ENCODE measurements at regions not wholly inside any gene's neighbourhood (a gene's known extent, or its start where the extent isn't known, plus 50 kb on each side); places are given as distances from the start of the nearest gene placed in this dataset.
A peak's percentile ranks its signal among the peaks of the same experiment; 100 is the strongest.

DNA sequence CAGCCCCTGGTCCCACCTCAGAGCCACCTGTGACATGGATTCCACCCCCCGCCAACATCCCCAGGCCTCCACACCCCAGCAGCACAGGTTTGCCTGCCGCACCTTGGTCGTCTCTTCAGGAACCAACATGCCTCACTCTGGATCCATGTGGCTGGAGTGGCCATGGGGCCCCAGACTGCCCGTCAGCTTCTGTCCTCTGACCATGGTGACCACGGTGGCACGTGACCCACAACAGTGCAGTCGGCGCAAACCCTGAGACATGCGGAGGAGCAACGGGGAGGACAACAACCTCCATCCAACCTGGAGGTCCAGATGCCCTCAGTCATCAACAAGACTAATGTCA, 85.6 kb downstream of the ANKRD60 start:
- H3K36me3 Mint-ChIP-seq (ENCODE audit: insufficient read depth, unreplicated experiment), result no peaks in the 10 kb centered on the region
- Histone ChIP-seq H3K27me3 (replicated peaks; ENCODE audit: control insufficient read depth, insufficient read depth, low read length) (no peaks in the 10 kb centered on the region; the same call in none of the 2 replicates), H3K4me3 (ENCODE audit: low read depth, low read length) (no peak overlapping the region), H3K36me3 (ENCODE audit: control insufficient read depth, insufficient read depth, low read length) (no peaks in the 10 kb centered on the region), H3K9me3 (peaks cover 12% of the 10 kb centered on the region), H3K4me1 (peaks cover 16% of the 10 kb centered on the region)
- no peaks in the 10 kb centered on the region for H3K9me3 Mint-ChIP-seq (ENCODE audit: unreplicated experiment)
- intact Hi-C loops (cut with micrococcal nuclease; ENCODE audit: unreplicated experiment), result no loop called here
- no peak overlapping the region for H3K4me3 Mint-ChIP-seq (ENCODE audit: unreplicated experiment)
- no peak overlapping the region for H3K27ac Mint-ChIP-seq (ENCODE audit: unreplicated experiment)
- H3K27me3 Mint-ChIP-seq (ENCODE audit: insufficient read depth, unreplicated experiment), result peaks cover 32% of the 10 kb centered on the region
- no TSS peak for BruUV-seq (replicated peaks)
- H3K4me1 Mint-ChIP-seq (ENCODE audit: low read depth, unreplicated experiment), result no peaks in the 10 kb centered on the region
- peak in 1 of 2 experiments; percentile 37 for DNase-seq
- ChIA-PET POLR2A (no interaction called here), CTCF (interaction anchor here (0.6 kb wide), 1 partner anchor 453 kb away, joined by 3 read pairs; no protein-coding TSS in a partner anchor)
- TF ChIP-seq, protein P1, sequence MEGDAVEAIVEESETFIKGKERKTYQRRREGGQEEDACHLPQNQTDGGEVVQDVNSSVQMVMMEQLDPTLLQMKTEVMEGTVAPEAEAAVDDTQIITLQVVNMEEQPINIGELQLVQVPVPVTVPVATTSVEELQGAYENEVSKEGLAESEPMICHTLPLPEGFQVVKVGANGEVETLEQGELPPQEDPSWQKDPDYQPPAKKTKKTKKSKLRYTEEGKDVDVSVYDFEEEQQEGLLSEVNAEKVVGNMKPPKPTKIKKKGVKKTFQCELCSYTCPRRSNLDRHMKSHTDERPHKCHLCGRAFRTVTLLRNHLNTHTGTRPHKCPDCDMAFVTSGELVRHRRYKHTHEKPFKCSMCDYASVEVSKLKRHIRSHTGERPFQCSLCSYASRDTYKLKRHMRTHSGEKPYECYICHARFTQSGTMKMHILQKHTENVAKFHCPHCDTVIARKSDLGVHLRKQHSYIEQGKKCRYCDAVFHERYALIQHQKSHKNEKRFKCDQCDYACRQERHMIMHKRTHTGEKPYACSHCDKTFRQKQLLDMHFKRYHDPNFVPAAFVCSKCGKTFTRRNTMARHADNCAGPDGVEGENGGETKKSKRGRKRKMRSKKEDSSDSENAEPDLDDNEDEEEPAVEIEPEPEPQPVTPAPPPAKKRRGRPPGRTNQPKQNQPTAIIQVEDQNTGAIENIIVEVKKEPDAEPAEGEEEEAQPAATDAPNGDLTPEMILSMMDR (IDR thresholded peaks at IDR 0.05; ENCODE audit: insufficient read depth in 1 of 2, low read depth in 1 of 2, low read length in 1 of 2, severe bottlenecking in 1 of 2, unreplicated experiment in 1 of 2), result no peak

DNA sequence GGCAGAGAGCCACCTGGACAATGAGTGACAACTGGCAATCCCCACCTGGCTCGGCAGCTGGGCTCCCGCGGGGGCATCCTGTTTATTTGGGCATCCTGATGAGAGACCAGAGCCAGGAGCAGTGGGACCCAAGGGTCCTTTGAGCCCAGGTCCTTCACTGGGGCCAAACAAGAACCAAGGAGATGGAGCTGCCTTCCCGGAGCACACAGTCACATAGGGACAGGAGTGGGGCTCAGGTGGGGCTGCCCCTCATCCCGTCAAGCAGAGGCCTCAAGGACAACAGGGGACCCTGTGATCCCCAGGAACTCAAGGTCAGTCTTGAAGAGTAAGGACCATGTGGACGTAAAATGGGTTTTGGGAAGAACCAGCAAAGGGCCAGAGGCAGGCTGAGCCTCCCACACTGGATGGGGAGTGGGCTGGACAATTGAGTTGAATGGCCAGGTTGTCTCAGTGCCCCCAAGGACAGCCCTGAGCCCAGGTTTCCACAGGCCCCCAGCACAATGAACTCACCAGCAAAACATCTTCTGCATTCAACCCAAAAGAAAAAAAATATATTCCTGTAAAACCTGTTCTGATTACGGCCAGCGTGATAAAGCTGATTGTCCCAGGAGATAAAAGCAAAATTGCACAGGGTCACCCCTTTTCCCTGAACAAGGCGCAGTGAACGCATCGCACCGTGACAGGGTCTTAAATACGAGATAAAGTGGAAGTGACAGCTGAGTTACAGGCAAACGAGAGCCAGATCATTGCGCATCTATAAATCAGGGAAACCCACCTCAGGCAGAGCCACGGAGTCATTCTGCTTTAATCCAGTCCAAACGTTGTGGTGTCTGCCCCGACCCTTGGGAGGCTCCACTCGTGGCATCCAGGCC, 86.2 kb downstream of the ANKRD60 start:
- peak in 1 of 2 experiments; percentile 37 for DNase-seq
- CTCF ChIA-PET, result interaction anchor here (0.6 kb wide), 1 partner anchor 452 kb away, joined by 3 read pairs; no protein-coding TSS in a partner anchor

DNA sequence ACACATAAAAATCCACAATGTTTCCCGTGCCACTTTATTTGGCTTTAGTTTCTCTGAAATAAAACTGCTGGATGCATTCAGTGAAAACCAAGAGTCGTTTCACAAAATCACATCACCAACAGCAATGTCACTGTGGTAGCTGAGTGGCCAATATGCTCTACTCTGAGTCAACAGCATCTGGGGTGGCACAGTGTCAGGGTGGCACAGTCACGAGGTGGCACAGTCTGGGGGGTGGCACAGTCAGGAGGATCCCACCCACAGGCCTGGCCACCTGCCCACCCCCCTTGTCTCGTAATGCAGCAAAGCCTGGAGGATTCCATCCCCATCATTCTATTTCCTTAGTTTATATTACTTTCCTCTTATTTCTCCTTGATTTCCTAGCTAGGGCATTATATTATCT, 87.0 kb downstream of the ANKRD60 start:
- Mint-ChIP-seq H3K27me3 (ENCODE audit: insufficient read depth, unreplicated experiment) (peaks cover 30% of the 10 kb centered on the region), H3K9me3 (ENCODE audit: unreplicated experiment) (no peaks in the 10 kb centered on the region), H3K4me1 (ENCODE audit: low read depth, unreplicated experiment) (no peaks in the 10 kb centered on the region), H3K36me3 (ENCODE audit: insufficient read depth, unreplicated experiment) (no peaks in the 10 kb centered on the region), H3K27ac (ENCODE audit: unreplicated experiment) (no peak overlapping the region), H3K4me3 (ENCODE audit: unreplicated experiment) (no peak overlapping the region)
- peak in 1 of 2 experiments; percentile 29 for DNase-seq
- intact Hi-C loops (cut with micrococcal nuclease; ENCODE audit: unreplicated experiment), result no loop called here
- CTCF ChIA-PET, result no interaction called here
- H3K4me3 ChIP-seq (ENCODE audit: low read depth, low read length), result no peak overlapping the region
- H3K27me3 ChIP-seq (replicated peaks; ENCODE audit: control insufficient read depth, insufficient read depth, low read length), result peaks cover 5% of the 10 kb centered on the region
- TF ChIP-seq, protein P1 (IDR thresholded peaks at IDR 0.05; ENCODE audit: insufficient read depth in 1 of 2, low read depth in 1 of 2, low read length in 1 of 2, severe bottlenecking in 1 of 2, unreplicated experiment in 1 of 2), result no peak
- H3K4me1 ChIP-seq, result peaks cover 16% of the 10 kb centered on the region
- BruUV-seq (replicated peaks), result no TSS peak
- no peaks in the 10 kb centered on the region; the same call in none of the 2 replicates for H3K9me3 ChIP-seq
- no peaks in the 10 kb centered on the region for H3K36me3 ChIP-seq (ENCODE audit: control insufficient read depth, insufficient read depth, low read length)
- POLR2A ChIA-PET, result no interaction called here

More for the DNA sequence above, 86.2 kb downstream of the ANKRD60 start:
- H3K4me1 ChIP-seq, result peaks cover 16% of the 10 kb centered on the region
- POLR2A ChIA-PET, result no interaction called here
- Mint-ChIP-seq H3K27ac (ENCODE audit: unreplicated experiment) (no peak overlapping the region), H3K36me3 (ENCODE audit: insufficient read depth, unreplicated experiment) (no peaks in the 10 kb centered on the region), H3K27me3 (ENCODE audit: insufficient read depth, unreplicated experiment) (peaks cover 30% of the 10 kb centered on the region), H3K4me3 (ENCODE audit: unreplicated experiment) (no peak overlapping the region), H3K9me3 (ENCODE audit: unreplicated experiment) (no peaks in the 10 kb centered on the region), H3K4me1 (ENCODE audit: low read depth, unreplicated experiment) (no peaks in the 10 kb centered on the region)
- H3K27me3 ChIP-seq (replicated peaks; ENCODE audit: control insufficient read depth, insufficient read depth, low read length), result peaks cover 5% of the 10 kb centered on the region
- TF ChIP-seq, protein P1 (IDR thresholded peaks at IDR 0.05; ENCODE audit: insufficient read depth in 1 of 2, low read depth in 1 of 2, low read length in 1 of 2, severe bottlenecking in 1 of 2, unreplicated experiment in 1 of 2), result no peak
- H3K4me3 ChIP-seq (ENCODE audit: low read depth, low read length), result no peak overlapping the region
- intact Hi-C loops (cut with micrococcal nuclease; ENCODE audit: unreplicated experiment), result no loop called here
- no TSS peak for BruUV-seq (replicated peaks)
- H3K9me3 ChIP-seq, result peaks cover 6% of the 10 kb centered on the region
- no peaks in the 10 kb centered on the region for H3K36me3 ChIP-seq (ENCODE audit: control insufficient read depth, insufficient read depth, low read length)
